HG02884 (cell line): ENCODE measurements at regions not wholly inside any gene's neighbourhood (a gene's known extent, or its start where the extent isn't known, plus 50 kb on each side); places are given as distances from the start of the nearest gene placed in this dataset.
A peak's percentile ranks its signal among the peaks of the same experiment; 100 is the strongest.

Experiments
- ATAC-seq: cut with Tn5 transposase; IDR thresholded peaks from one replicate; pipeline ENCODE4 v1.9.1; 2021; ENCODE audit warnings: mild to moderate bottlenecking, moderate library complexity; ENCODE audit not compliant: unreplicated experiment

DNA sequence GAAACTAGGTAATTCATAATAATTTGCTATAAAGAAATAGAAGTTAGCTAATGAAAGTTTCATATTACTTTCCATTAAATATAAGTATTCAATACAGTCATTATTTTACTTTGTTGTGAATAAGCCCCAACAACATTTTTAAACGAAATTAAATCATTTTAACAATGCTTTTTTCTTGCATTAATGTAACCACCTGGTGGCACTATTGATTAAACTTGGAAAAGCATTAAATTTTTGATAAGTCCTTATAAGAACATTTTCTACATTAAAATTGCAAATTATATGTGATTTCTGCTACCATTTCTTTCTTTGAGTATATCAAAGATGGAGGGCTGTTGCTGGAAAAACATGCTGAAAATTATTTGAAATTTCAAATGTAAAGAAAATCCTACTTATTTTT lies 918.8 kb upstream of the TMPRSS15 start:
- ATAC-seq, result no peak

DNA sequence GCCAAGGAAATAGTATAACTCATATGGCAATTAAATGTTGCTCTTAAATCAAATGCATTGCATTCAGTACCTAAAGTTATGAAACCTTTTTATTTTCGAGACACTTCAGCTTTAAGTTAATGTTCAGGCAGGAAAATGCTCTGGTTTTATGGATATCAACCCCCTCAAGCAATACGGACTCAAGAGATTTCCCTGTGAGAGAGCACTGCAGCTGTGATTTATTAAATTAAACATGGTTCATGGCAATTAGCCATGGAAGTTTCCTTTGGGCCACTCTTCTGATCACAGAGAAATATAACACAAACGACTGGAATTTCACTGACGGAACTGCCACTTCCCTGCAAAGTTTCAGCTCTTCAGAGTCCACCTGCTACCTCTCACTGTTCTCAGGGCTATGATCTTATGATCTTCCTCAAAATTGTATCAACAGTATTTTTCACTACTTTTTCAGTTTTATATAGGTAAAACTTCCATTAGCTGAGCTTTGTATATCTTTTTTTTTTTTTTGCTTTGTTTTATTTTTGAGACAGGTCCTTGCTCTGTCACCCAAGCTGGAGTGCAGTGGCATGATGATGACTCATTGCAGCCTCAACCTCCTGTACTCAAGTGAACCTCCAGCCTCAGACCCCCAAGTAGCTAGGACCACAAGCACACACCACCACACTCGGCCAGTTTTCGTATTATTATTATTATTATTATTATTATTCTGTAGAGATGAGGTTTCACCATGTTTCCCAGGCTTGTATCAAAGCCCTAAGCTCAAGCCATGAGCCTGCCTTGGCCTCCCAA lies 923.1 kb upstream of the TMPRSS15 start:
- no peak for ATAC-seq

DNA sequence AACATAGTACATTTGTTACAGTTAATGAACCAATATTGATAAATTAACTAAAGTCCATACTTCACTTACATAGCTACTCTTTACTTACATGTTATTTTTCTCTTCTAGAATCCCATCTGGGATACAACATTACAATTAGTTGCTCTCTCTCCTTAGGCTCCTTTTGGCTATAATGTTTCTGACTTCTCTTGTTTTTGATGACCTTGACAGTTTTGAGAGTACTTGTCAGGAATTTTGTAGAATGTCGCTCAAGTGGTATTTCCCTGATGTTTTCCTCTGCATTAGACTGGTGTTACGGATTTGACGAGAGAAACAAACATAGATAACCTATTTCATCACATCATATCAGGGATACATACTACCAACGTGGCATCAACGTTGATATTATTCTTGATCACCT lies 925.4 kb upstream of the TMPRSS15 start:
- ATAC-seq, result no peak

DNA sequence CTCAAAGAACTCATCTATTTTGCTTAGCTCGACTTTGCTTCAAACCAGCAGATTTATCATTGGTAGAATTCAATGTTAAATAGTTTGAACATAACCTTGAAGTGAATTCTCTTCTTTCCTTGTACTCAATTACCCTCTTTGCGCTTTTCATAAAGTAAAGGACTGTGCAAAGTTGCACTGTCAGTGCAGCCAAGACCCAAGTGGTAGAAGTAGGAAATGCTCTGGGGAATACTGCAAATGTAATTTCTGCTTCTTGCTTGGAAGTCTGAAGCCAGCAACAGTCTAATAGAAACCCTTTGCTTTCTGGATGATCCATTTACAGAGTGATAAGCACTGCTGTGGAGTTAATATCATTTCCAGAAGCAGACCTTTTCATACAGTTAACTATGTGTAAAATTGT lies 936.7 kb upstream of the TMPRSS15 start:
- no peak for ATAC-seq

DNA sequence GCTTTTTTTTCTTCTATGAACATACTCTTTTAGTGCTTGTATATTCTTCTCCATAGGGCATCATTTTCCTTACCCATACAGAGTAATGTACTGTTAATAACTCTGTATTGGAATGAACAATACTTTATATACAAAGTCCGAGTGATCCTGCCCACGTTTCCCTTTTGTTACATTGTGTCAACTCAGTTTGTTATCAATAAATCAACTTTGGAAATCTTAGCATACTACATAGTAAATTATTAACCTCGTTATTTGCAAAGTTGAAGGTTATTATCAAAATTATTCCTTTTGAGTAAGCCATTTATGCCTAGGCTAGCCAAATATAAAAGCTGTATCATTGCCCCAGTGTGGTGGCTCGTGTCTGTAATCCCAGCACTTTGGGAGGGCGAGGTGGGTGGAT lies 937.4 kb upstream of the TMPRSS15 start:
- no peak for ATAC-seq

DNA sequence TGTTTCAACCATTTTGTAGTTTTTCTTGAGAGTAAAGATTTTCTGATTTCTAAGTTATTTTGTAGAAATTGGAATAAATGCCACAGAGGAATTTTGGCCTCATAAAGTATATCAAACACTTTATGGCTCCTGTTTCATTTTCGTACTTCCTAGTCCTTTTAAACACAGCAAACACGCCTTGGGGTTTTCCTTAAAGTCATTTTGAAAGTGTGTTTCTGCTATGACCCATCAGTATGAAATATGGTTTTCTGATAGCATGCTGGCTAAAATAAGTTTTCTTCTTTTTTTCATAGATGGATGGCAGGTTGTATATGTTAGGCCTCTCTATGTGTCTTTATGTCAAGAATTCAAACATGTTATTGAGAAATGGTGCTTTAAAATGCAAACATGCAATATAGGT lies 940.1 kb upstream of the TMPRSS15 start:
- peak; percentile 55 for ATAC-seq

DNA sequence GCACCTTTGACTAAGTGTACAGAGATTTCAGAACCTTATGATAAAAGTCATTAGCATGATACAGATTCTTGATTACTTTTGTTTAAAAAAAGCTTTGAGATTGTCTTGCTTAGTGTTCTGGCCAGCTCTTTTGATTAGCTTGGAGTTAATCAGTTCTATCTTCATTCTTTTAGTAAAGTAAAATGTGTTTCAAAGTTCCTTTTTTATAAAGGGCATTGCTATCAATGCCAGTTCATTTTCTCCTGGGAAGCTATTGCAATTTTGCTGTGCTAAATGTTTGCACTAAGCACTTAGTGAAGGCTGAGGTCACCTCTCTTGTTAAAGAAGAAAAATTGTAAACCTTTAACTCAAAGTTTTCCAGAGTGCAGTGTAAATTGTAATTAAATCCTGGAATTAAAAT lies 946.7 kb upstream of the TMPRSS15 start:
- ATAC-seq, result no peak

DNA sequence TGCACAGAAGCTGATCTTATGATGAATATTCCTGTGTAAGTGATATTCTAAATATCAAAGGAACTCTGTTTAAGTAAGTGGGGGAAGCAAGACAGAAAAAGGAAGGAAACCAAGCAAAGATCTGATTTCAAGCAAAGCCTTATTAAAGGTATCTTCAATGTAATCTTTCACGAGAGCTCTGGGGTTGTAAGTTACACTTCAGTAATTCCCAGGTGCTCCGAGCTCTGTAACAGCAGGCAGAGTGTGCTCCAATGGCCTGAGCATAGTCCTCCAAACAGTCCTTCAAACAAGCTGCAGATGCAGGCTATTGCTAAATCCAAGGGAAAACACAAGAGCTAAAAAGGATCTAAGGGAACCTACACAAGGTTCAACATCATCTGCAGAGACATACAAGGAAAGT lies 949.7 kb upstream of the TMPRSS15 start:
- no peak for ATAC-seq

DNA sequence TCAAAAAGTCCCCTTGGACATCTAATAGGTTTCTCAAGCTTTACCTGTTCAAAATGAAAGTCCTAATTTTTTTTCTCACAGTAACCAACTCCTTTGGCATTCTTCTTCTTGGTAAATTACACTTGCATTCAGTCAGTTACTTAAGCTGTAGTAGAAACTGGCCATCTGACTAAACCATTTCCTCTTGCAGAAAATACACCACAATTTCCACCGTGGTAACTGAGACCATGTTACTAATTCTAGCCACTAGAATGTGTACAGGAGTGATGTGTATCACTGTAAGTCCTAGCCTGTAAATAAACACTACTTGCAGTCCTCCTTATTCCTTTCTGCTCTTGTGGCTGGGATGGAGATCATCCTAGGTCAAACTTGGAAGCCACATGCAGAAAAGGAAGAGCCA lies 965.4 kb upstream of the TMPRSS15 start:
- ATAC-seq, result no peak

DNA sequence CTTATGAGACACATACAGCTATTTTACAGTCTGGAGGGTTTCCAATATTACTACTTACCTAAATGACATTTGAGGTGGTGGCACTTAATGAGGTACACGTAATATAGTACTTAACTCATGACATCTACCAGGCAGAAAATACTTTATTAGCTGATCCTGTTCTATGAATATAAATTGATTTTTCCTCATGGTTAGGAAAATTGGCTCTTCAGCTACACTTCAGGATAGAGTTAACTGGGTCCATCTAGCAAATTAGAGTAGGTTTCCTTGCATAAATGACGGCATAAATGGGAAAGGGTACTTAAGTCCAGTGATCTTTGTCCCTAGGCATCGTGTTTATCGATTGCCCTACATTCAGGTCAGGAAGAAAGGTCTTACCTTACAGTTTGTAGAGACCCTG lies 988.8 kb upstream of the TMPRSS15 start:
- no peak for ATAC-seq

DNA sequence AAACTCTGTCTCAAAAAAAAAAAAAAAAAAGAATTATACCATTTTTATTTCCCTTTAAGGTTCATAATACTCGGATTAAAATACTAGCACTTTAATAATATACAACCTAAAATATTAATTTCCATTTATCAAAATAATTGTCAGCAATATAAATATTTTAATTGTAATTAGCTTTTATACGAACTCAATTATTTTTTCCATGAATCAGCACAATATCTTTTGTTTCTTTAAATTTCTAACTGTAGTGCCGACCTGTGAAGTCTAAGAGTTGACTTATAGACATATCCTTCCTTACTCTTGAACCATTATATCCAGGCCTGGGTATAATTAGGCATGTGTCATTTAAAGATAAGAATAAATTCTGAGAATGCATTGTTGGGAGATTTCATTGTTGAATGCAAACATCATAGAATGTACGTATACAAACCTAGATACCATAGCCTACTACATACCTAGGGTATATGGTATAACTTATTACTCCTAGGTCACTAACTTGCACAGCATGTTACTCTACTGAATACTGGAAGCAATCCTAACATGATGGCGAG lies 996.7 kb upstream of the TMPRSS15 start:
- ATAC-seq, result no peak

DNA sequence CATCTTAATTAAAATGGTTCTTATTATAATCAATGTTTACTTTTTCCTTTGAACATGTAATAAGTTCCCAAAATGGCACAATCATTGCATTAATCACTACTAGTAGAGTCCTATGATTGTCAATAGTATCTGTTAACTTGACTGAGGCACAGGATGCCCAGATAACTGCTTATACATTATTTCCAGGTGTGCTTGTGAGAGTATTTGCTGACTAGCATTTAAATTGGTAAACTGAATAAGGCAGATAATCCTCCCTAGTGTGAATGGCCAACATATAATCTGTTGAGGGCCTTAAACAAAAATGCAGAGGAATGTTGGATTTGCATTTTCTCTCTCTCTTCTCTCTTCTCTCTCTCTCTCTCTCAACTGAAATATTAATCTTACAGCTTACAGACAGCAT lies 999.3 kb upstream of the TMPRSS15 start:
- ATAC-seq, result no peak

DNA sequence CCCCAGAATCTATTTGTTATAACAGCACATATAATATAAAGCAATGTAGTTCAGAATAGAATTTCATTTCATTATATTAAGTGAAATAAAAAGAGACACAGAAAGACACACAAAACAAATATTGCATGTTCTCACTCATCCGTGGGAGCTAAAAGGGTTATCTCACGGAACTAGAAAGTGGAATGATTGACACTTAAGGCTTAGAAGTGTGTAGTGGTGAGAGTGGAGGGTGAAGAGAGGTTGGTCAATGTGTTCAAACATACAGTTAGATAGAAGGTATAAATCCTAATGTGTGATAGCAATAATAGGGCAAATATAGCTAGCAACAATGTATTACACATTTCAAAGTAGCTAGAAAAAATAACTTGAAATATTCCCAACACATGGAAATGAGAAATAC lies 1001.7 kb upstream of the TMPRSS15 start:
- ATAC-seq, result no peak

DNA sequence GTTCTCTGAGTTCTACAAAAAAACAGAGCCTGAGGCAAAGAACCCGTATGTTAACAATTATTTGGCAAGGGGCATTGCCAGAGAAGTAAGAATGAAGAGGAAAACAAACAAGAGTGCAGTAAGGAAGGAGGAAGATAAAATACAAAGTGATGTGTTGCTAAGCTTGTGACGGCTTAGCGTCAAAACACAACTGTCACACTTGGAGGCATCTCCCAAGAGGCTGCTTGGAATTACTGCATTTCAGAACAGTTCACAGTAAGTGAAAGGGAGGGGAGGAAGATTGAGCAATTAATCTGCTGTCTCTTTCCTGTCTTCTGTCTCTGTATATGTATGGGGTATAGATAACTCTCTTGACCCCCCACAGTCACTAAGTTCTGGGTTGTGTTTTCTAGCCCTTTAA lies 1017.0 kb upstream of the TMPRSS15 start:
- ATAC-seq, result no peak

DNA sequence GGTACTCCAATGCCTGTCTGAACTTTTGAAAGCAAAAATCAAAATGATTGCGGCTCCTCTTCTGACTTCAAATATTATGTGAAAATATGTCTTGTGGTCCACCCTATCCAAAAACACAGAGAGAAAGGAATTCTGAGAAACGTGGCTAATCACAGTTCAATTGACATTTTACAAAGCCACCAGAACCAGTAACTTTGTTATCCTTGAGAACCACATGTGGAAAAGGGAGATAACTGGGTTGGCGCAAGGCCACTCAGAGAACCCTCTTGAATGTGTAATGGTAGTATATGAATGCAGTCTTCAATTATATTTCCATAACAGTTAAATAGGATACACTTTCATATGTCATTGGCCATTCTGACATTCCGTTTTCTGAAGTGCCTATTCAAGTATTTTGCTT lies 1030.0 kb upstream of the TMPRSS15 start:
- no peak for ATAC-seq

DNA sequence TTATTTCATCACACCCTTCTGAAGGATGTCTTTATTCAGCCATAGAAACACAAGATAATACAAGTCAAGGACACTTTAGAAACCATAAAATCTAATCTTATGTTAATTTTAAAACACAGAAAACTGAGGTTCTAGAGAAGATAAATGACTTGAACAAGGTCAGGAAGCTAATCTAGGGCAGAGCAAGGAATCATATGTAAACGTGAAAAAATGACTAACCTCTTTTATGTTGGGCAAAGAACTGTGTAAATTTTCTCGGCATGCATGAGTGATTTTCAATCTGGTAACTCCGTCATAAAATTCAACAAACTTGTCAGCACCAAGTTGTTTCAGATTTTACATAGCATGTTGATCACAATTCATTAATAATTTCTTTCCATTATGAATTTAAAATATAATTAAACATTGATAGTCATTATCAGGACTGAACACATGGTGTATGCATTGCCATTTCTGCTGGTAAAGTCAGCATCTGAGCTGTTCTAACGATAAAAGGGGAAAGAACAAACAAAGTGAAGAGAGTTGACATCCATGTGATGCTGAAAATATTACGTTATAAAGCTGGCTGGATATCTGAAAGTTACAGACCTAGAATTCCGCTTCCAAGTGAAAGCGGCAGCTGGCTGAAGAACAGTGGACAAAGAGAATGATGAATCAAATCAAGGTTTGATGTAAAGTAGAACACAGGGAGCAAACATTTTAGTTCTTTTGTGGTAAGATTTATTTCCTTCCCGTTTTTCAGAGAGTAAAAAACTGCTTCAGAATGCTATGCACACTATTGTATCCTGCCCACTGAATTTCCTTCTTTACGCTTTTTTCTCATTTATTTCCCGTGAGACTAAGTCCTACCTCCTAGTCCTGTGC lies 1037.4 kb upstream of the TMPRSS15 start:
- ATAC-seq, result no peak

DNA sequence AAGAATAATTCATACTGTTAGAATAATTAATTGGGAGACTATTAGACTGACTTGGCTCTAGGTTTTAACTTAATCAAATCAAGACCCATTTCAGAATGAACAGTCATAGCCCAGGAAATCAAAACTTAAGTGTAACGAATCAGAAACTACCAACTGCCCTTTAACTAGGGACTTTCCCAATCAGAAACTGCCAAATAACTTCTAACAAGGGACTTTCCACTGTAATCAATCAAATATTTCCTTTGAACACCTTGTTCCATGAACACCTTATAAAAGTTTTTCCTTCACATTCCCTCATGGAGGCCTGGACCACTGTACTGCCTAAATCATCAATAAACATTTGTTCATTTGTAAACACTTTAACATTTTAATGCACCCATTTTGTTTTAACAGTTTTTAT lies 1054.7 kb upstream of the TMPRSS15 start:
- ATAC-seq, result no peak

DNA sequence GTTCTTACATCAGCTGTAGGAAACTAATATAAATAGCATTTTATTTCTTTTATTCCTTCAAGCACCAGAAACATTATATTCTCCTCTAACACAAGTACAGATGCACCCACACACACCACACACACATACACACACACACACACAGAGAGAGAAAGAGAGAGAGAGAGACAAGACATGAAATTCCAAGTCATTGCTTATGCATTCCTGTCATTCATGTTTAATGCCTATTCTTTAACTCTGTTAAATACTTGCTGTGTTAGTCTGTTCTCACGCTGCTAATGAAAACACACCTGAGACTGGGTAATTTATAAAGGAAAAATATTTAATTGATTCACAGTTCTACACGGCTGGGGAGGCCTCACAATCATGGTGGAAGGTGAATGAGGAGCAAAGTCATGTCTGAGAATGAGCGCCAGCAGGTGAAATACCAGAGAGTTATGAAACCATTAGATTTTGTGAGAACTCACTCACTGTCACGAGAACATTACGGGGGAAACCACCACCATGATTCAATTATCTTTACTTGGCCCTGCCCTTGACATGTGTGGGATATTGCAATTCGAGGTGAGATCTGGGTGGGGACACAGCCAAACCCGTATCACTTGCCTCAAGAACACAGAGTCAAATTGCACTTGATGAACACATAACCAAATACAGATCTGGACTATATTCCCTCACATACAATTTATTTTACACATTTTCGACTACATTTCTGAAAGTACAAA lies 1058.1 kb upstream of the TMPRSS15 start:
- no peak for ATAC-seq

DNA sequence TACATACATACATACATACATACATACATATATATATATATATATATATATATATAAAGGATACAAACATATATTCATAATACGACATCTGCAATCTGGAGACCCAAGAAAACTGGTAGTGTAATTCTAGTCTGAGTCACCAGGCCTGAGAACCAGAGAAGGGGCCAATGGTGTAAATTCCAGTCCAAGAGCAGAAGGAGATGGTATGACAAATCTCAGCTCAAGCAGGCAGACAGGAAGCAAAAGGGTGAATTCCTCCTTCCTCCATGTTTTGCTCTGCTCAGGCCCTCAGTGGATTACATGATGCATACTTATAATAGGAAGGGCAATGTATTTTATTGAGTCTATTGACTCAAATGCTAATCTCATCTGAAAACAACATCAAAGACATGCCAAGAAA lies 1060.4 kb upstream of the TMPRSS15 start:
- ATAC-seq, result no peak

DNA sequence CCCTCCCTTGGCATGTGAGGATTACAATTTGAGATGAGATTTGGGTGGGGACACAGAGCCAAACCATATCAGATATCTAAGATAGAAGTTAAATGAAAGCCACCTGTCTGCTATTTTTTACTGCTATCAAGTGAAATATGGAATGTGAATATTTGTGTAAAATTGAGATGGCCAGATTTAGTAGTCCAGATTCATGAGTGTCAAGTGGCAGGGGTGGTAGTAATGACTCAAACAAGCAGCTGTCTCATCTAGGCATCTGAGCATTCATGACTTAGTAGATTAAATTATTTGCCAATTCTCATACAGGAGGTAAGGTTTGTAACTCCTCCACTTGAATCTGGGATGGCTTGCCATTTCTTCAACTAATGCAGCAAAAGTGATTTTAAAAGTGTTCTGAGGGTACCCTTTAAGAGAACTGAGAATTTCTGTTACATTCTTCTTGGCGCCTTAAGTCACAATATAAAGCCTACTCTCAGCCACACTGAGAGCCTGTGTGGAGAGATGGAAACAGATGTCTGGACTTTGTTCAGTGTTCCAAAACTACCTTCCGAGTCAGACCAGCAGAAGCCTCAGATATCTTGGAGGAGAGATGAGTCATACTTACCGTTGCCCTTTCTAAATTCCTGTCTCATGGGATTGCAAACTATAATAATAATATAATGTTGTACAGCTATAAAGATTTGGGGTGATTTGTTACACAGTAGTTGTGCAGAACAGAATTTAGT lies 1065.6 kb upstream of the TMPRSS15 start:
- no peak for ATAC-seq

DNA sequence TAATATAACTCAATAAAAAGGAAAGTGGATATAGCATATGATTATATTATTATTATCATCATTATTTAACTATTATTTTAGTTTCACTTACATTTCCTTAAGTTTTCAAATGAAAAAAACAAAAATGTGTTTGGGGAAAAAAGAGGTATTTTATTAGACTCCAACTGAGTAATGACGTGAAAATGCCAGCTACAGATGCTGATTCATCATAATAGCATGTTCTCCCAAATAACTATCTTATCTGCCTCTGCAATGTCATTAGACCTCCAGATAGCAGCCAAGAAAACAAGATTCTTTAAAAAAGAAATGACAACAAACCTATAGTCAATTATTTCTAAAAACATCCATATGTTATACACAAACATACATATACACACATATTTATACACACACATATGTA lies 1071.9 kb upstream of the TMPRSS15 start:
- ATAC-seq, result no peak
